Aorta (tissue), 5 donors: ENCODE measurements at regions not wholly inside any gene's neighbourhood (a gene's known extent, or its start where the extent isn't known, plus 50 kb on each side); places are given as distances from the start of the nearest gene placed in this dataset.

ENCODE experiments used
- ATAC-seq: fragments of 200-7000 bp; cut with Tn5 transposase; one replicate; pipeline ENCODE4 v1.9.1; 2022; ENCODE audit warnings: moderate library complexity; ENCODE audit not compliant: low FRiP score
- DNase-seq, 2 donors: peaks; one replicate each; pipeline ENCODE4 v3.0.0-alpha.2; 2020
- H3K27ac ChIP-seq, 2 donors: one replicate each; pipeline ENCODE4 v1.5.1; 2013; ENCODE audit warnings: low read length in 2 of 2, mild to moderate bottlenecking in 2 of 2, moderate library complexity in 2 of 2, control low read depth in 1 of 2, inconsistent platforms in 1 of 2, low read depth in 1 of 2
- H3K27me3 ChIP-seq, 2 donors: one replicate each; pipeline ENCODE4 v1.6.1; 2013; ENCODE audit warnings: control low read depth in 1 of 2, low read length in 1 of 2, mild to moderate bottlenecking in 1 of 2, moderate library complexity in 1 of 2; ENCODE audit not compliant: insufficient read depth in 2 of 2, control insufficient read depth in 1 of 2
- H3K36me3 ChIP-seq, 2 donors: one replicate each; pipeline ENCODE4 v1.6.1; 2013; ENCODE audit warnings: control low read depth in 1 of 2, low read length in 1 of 2, mild to moderate bottlenecking in 1 of 2; ENCODE audit not compliant: insufficient read depth in 2 of 2, control insufficient read depth in 1 of 2
- H3K4me1 ChIP-seq, 2 donors: one replicate each; pipeline ENCODE4 v1.6.1; 2013; ENCODE audit warnings: low read length in 2 of 2, control low read depth in 1 of 2, mild to moderate bottlenecking in 1 of 2, moderate library complexity in 1 of 2; ENCODE audit not compliant: insufficient read depth in 2 of 2, control insufficient read depth in 1 of 2
- H3K4me3 ChIP-seq, 2 donors: one replicate each; pipeline ENCODE4 v1.5.1; 2013; ENCODE audit warnings: low read length in 2 of 2, control low read depth in 1 of 2, mild to moderate bottlenecking in 1 of 2
- H3K9me3 ChIP-seq: one replicate; pipeline ENCODE4 v1.6.1; 2013; ENCODE audit warnings: mild to moderate bottlenecking, low read length; ENCODE audit not compliant: control insufficient read depth
- WGBS, 2 donors: extraction: QIAGEN DNeasy Blood & Tissue Kit; methylation state at CpG; one replicate each; pipeline ENCODE4 v1.1.7; 2013; 5-methylcytosine and 5-hydroxymethylcytosine counted together
- intact Hi-C, 2 donors: fragments of 100-400 bp; cut with DNase I; formaldehyde crosslinking; loops; one replicate each; pipeline versions ENCODE4 v1.14.2 to v1.15.0; 2022
- donor health status: healthy with polysubstance abuse.
- donor health status: Bipolar disorder and iron deficiency.
- donor health status: DM: no; HTN: no; CAD: no.
- donor health status: DM: no; HTN: no; CAD: no.
- donor health status: DM: yes; HTN: yes; CAD: no.

DNA sequence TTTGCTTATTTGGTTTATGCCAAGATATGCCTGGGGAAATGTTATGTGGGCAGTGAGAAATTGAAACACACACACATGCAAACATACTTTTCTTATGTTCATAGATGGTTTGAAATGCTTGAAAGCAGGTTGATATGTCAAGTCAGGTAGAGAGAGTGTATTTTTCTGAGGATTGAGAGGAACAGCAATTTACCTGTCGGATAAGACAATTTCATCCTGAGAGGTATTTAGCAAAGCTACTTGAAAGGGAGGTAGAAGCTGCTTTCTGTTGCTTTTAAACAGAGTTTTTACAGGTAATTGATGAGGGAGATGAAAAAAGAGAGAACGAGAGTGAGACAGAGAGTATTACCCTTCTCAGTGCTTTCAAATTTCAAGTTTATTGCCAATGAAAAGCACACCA, 854.3 kb downstream of the CDH8 start:
- intact Hi-C loops, result no loop called here
- no peak overlapping the region for H3K4me3 ChIP-seq
- H3K9me3 ChIP-seq, result no peaks in the 10 kb centered on the region
- no peaks in the 10 kb centered on the region for H3K4me1 ChIP-seq
- no peaks in the 10 kb centered on the region for H3K27me3 ChIP-seq
- no peak overlapping the region for H3K27ac ChIP-seq
- no peaks in the 10 kb centered on the region for H3K36me3 ChIP-seq
- DNase-seq (no peak), ATAC-seq (no peak)
- WGBS, 2 donors, result 54 to 56% methylated on average over 2 of the region's 2 CpGs

DNA sequence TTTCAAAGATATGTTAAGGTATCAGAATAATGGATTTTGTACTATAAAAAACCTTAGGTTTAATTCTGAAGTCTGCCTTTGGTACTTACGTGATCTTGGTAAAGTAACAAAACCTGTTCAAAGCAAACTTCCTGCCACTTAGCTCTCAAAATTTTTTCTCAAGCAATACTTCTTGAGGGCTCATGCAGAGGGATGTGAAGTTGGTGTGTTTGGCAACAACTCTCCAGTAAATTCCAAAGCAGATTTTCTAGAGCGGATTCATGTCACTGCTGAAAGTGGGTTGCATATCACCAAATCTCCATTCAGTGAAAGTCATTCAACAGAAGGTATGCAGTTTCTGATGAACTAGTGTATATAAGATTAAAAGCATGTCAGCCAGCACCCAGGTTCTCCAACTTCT, 856.7 kb downstream of the CDH8 start:
- 46 to 53% methylated on average over 2 of the region's 2 CpGs for WGBS, 2 donors
- H3K36me3 ChIP-seq, result no peaks in the 10 kb centered on the region
- ATAC-seq, result no peak
- DNase-seq, result no peak
- H3K9me3 ChIP-seq, result no peaks in the 10 kb centered on the region
- H3K4me3 ChIP-seq, result no peak overlapping the region
- intact Hi-C loops, result no loop called here
- no peaks in the 10 kb centered on the region for H3K27me3 ChIP-seq
- no peak overlapping the region for H3K27ac ChIP-seq
- H3K4me1 ChIP-seq, result no peaks in the 10 kb centered on the region

- intact Hi-C loops, result no loop called here
- no peak for ATAC-seq
- no peak for DNase-seq
- Histone ChIP-seq H3K4me1 (no peaks in the 10 kb centered on the region), H3K27me3 (no peaks in the 10 kb centered on the region), H3K9me3 (no peaks in the 10 kb centered on the region), H3K4me3 (no peak overlapping the region), H3K36me3 (no peaks in the 10 kb centered on the region), H3K27ac (no peak overlapping the region)
- 49 to 61% methylated on average over 3 of the region's 3 CpGs for WGBS, 2 donors
Measured at GRCh38 chr16:61165797-61166196, 870.4 kb downstream of the CDH8 start.

DNA sequence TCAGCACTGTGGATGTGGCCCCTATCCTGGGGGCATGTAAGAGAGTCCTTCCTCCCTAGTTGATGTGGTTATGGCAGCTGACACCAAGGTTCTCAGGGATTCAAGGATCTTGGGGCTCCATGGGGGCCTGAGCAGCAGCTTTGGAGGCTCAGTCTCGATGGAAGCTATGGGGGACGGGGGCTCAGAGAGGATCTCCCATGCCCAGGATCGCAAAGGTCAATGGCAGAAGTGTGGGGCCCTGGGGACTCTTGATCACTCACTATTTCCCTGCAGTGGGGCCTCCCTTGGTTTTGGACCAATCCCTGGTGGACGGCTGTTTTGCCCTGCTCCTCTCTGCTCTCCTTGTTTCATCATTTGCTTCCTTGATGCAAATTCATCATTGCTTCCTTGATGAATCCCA, 885.9 kb downstream of the CDH8 start:
- 80 to 82% methylated on average over 4 of the region's 4 CpGs for WGBS, 2 donors
- intact Hi-C loops, result no loop called here
- DNase-seq (no peak), ATAC-seq (no peak)
- no peak overlapping the region for H3K27ac ChIP-seq
- H3K9me3 ChIP-seq, result no peaks in the 10 kb centered on the region
- H3K4me3 ChIP-seq, result no peak overlapping the region
- no peaks in the 10 kb centered on the region for H3K4me1 ChIP-seq
- H3K27me3 ChIP-seq, result no peaks in the 10 kb centered on the region
- H3K36me3 ChIP-seq, result no peaks in the 10 kb centered on the region

GRCh38 chr16:61149709-61150108, 886.5 kb downstream of the CDH8 start:
- no peak for ATAC-seq
- H3K4me3 ChIP-seq, result no peak overlapping the region
- H3K27ac ChIP-seq, result no peak overlapping the region

DNA sequence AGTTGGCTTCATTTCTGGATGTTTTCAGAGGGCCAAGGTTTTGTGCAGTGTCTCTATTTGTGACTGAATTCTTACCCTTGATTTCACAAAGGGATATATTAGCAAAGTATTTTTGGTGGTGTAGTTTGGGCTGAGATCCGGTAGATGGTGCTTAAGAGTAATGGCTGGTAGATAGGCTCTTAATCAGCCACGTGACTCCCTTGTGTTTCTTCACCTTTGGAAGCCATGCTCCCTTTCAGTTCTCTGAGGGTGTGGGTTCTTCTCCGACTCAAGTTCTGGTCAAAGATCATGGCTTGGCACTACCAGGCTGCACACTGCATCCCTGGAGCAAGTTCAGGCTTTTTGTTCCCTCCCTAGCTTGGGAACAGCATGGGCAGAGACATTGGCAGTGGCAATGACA, 887.3 kb downstream of the CDH8 start:
- DNase-seq (no peak), ATAC-seq (no peak)
- H3K4me1 ChIP-seq, result no peaks in the 10 kb centered on the region
- intact Hi-C loops, result no loop called here
- WGBS, 2 donors, result 53 to 70% methylated on average over 3 of the region's 3 CpGs
- H3K9me3 ChIP-seq, result no peaks in the 10 kb centered on the region
- H3K4me3 ChIP-seq, result no peak overlapping the region
- no peaks in the 10 kb centered on the region for H3K36me3 ChIP-seq
- no peak overlapping the region for H3K27ac ChIP-seq
- H3K27me3 ChIP-seq, result no peaks in the 10 kb centered on the region

More at GRCh38 chr16:61149709-61150108, 886.5 kb downstream of the CDH8 start:
- Histone ChIP-seq H3K9me3 (no peaks in the 10 kb centered on the region), H3K27me3 (no peaks in the 10 kb centered on the region), H3K4me1 (no peaks in the 10 kb centered on the region), H3K36me3 (no peaks in the 10 kb centered on the region)
- intact Hi-C loops, result no loop called here
- WGBS, 2 donors, result 58 to 71% methylated on average over 5 of the region's 5 CpGs
- DNase-seq, result no peak

GRCh38 chr16:61146429-61146828, 889.8 kb downstream of the CDH8 start:
- Histone ChIP-seq H3K27ac (no peak overlapping the region), H3K9me3 (no peaks in the 10 kb centered on the region), H3K27me3 (no peaks in the 10 kb centered on the region), H3K4me1 (no peaks in the 10 kb centered on the region), H3K36me3 (no peaks in the 10 kb centered on the region), H3K4me3 (no peak overlapping the region)
- ATAC-seq (no peak), DNase-seq (no peak)
- intact Hi-C loops, result no loop called here
- 46 to 59% methylated on average over 1 of the region's 1 CpG for WGBS, 2 donors

GRCh38 chr16:61131447-61131846, 904.8 kb downstream of the CDH8 start:
- H3K4me3 ChIP-seq, result no peak overlapping the region

DNA sequence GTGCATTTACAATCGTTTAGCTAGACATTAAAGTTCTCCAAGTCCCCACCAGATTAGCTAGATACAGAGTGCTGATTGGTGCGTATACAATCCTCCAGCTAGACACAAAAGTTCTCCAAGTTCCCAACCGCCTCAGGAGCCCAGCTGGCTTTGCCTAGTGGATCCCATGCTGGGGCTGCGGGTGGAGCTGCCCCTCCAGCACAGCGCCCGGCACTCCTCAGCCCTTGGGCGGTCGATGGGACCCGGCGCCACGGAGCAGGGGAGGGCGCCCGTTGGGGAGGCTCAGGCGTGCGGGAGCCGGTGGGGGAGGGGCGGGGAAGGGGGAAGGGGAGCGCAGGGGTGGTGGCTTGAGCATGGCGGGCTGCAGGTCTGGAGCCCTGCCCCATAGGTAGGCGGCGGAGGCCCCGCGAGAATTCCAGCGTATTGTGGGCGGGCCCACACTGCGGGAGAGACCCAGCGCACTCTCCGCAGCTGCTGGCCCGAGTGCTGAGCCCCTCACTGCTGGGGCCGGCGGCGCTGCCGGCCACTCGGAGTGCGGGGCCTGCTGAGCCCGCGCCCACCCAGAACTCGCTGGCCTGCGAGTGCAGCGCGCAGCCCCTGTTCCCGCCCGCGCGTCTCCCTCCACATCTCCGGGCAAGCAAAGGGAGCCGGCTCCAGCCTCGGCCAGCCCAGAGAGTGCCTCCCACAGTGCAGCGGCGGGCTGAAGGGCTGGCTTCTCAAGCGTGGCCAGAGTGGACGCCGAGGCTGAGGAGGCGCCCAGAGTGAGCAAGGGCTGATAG, 907.5 kb downstream of the CDH8 start:
- no peaks in the 10 kb centered on the region for H3K4me1 ChIP-seq
- no peaks in the 10 kb centered on the region for H3K36me3 ChIP-seq
- no peaks in the 10 kb centered on the region for H3K27me3 ChIP-seq
- H3K9me3 ChIP-seq, result no peaks in the 10 kb centered on the region
- ATAC-seq (no peak), DNase-seq (peak in 1 of 2 donors; percentile 53)
- WGBS, 2 donors, result 94 to 96% methylated on average over 45 to 54 of the region's 54 CpGs
- H3K4me3 ChIP-seq, result no peak overlapping the region
- no peak overlapping the region for H3K27ac ChIP-seq
- intact Hi-C loops, result no loop called here

More at GRCh38 chr16:61131447-61131846, 904.8 kb downstream of the CDH8 start:
- DNase-seq (no peak), ATAC-seq (no peak)
- H3K36me3 ChIP-seq, result no peaks in the 10 kb centered on the region
- H3K4me1 ChIP-seq, result no peaks in the 10 kb centered on the region
- no peaks in the 10 kb centered on the region for H3K27me3 ChIP-seq
- no peak overlapping the region for H3K27ac ChIP-seq
- H3K9me3 ChIP-seq, result no peaks in the 10 kb centered on the region
- intact Hi-C loops, result no loop called here
